NCI-H2171 (cell line): ENCODE measurements at regions not wholly inside any gene's neighbourhood (a gene's known extent, or its start where the extent isn't known, plus 50 kb on each side); places are given as distances from the start of the nearest gene placed in this dataset.

Experiments
- DNase-seq: peaks from one replicate; lab custom pipeline; 2025; lab: John Stamatoyannopoulos, UW

DNA sequence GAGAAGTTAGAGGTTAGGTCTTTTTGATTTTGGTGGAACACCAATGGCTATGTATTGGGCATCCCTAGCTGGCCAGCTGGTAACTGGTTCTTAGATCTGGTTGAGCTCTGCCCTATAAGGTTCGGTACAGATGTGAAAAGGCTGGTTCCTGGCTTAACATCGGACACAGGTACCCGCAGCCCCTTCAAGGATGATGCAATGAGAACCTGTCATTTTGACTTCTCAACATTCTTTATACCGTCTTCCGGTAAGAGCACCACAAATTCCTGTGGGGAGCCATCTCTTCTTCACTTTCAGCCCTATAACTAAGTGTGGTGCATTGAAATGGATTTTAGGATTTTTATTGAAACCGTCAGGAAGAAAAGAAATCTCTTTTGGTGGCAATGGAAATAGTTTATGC is 222.8 kb downstream of the ADAMTS9 start:
- no peak for DNase-seq

DNA sequence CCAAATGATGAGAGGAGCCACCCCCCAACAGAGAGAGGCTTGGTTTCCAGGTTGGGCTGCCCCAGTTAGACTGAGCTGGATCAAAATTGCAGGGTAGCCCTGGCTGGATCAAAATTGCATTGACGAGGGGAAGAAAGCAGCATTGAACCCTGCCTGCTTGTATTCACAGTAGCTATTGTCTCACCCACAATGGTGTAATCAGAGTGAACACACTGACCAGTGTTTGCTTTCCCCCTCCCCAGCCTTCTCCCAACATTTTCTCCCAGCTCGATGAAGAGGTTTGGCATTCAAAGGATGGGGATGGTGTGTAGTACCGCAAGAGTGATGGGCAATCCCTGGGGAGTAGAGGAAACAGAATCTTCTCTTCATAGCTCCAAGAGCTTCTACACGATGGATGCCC is 223.8 kb downstream of the ADAMTS9 start:
- no peak for DNase-seq

DNA sequence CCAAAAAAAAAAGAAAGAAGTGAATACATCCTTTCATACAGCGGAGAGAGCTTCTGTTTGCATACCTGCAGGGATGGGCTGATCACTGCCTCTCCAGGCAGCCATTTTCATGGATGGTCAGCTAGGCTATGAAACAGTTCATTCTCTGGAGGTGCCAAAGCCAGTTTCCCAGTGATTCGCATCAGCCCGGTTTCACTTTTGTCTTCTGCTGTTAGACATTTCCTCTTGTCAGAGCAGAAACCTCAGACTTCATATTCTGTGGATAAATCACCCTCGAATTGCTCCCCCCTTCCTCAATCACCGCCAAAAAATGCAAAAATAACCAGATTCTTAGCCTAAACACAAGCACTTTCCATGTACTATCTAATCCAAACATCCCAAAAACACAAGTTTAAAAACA is 225.6 kb downstream of the ADAMTS9 start:
- DNase-seq: no peak

DNA sequence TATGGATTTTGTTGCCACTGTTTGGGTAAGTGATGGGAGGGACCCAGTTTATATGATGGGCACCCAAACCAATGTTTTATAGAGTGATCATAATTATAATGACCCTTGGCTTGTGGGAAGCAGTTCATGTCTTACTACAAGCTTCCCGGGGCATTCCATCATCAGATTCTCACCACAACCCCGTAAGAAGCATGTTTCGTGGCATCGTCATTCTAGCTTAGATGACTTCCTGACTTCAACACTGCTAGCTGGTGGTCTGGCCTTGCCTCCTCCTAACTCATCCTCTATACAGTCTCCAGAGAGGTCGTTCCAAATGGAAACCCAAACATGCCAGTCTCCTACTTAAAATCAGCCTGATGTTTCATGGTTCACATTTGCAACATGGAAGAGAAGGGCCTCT is 226.9 kb downstream of the ADAMTS9 start:
- no peak for DNase-seq

DNA sequence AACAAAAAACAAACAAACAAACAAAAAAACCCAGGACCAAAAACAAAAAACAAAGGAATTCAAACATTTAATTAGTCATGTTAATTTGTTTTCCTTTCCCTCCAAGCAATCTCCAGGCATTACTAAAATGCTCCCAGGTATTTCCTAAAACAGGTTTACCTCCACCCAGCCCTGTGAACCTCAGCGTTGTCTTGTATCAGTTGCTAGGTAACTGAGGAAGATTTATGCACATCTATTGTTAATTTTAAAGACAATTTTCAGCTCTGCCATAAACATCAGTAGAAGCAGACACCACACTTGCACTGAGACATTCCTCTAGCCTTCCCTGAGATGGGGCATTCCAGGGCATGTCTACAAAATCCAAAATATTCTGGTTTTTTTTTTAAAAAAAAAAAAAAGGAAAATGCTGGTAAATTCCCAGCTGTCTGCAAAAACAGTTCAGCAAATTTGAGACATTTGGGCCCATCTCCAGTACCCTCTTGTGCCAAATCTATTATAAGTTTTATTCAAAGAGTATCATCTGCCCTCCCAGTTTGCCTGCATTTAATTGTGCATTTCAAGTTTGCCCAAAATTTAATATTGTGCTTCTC is 227.6 kb downstream of the ADAMTS9 start:
- no peak for DNase-seq

DNA sequence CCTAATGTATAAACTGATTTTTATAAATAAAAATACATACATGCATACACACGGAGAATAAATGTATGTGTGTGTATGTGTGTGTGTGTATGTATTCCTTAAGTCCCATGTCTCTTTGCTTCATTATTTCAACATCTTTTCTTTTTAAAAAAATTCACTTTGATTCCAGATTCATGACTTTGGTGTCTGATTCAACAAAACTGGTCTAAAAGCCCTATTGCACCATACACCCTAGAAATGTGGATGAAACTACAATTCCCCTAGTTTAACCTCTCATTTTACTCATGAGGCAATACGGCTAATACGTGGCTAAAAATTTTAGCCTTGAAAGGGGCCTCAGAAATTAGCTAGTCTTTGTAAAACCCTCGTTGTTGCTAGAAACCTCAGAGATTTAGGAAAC is 228.1 kb downstream of the ADAMTS9 start:
- DNase-seq: no peak

DNA sequence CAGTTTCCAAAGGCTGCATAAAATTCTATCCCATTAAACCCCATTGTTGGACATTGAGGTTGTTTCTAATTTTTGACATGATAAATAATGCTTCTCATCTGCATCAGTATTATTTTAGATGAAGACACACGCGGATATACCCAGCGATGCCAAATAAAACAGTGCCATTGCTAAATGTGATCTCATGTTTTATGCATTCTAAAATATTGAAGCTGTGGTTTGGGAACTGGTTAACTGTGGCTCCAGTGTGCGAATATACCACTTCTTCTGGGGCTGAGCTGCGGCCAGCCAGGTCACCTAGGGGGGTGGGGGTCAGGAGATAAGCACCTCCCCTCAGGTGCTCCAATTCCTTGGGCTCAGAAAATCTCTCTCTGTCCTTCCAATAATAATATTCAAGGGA is 230.0 kb downstream of the ADAMTS9 start:
- no peak for DNase-seq

DNA sequence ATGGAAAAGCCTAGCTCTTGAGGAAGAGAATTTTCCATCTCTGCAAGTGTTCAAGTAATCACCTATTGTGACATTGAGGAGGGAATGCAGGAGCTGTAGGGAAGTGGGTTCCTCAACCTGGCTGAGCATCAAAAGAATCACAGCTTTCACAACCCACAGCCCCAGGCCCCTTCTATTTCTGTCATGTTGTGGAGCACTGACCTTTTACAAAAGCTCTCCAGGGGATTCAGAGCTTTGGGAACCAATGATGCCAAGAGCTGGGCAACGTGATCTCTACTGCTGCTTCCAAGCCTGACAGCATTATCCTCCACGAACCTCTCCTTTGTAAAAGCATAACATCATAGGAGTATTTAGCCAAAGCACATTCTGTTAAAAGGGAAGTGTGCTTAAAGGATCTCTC is 231.1 kb downstream of the ADAMTS9 start:
- no peak for DNase-seq

DNA sequence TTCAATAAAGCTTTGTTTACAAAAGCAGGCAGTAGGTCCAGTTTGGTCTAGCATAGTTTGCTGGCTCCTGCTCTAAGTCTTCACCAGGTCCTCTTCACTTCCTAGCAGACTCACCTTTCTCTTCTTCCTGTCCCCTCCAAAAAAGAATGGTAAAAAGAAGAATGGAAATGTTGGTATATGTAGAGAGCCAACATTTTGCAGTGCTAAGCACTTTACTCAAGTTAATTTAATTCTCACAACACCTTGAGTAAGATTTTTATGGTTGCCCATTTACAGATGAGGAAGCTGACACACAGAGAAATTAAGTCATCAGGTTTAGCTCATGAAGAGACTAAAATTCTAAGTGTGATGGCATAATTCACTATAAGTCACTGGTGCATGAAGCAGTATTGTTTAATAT is 230.1 kb upstream of the PRICKLE2 start:
- no peak for DNase-seq

DNA sequence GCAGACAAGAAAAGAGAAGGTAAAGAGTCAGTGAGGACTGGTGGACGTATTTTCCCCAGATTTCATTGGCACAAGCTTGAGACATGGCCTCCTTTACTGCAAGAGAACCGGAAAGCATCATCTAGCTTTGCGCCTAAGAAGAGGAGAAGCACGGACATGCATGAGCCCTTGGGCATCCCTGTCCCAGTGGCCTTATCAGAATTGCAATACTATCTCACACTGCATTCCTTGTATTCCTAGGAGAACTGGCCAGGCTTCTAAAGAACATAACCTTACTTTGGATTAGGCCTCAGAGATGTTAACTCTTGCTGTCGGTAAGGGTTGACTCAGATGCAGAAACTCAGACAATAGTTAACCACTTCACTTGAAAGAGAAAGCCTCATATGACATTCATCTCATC is 229.5 kb upstream of the PRICKLE2 start:
- DNase-seq: no peak

DNA sequence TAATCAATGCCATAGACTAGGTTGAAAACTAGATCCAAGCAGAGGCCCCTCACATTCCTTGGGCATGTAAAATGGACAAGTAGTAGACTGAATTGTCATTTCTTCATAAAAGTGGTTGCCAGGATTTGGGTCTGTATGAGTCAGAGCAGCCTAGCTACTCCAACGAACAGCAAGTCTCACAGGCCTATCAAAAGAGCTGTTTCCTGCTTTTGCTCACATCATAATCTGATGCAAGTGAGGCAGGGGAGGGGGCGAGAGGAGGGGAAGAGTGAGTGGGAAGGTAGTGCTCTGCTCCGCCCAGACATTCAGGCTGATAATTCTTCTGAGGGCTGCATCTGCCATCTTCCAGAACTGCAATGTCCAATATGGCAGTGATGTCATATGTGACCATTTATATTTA is 228.9 kb upstream of the PRICKLE2 start:
- no peak for DNase-seq

DNA sequence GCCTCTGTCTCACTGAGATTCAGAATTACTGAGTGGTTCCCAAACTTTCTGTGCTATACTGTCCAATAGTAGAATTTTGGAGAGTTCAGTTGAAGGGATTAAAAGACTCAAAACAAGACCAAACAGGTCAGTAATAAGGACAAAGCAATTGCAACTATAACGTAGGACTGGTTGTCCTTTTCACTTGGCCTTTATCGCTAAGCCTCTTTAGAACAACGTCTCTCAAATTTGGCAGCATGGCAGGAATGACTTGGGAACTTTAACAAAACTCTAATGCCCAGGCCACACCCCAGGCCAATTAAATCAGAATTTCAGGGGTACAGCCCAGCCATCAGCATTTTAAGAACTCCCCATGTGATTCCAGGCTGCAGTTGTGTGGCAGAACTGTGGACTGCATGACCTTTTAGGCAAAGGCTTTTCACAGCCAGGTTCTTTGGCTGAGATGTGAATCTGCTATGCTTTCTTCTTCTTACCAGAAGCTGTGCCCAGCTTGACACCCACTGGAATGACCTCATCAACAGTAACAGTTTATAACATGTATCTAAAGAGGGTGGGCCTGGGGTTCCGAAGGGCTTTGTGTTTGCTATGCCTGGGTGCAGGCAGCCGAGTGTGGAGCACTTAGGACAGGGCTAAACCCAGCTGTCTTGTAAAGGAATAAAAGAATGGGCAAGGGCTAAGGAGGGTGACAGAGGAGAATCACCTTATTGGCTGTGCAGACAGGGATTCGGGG is 226.2 kb upstream of the PRICKLE2 start:
- no peak for DNase-seq

DNA sequence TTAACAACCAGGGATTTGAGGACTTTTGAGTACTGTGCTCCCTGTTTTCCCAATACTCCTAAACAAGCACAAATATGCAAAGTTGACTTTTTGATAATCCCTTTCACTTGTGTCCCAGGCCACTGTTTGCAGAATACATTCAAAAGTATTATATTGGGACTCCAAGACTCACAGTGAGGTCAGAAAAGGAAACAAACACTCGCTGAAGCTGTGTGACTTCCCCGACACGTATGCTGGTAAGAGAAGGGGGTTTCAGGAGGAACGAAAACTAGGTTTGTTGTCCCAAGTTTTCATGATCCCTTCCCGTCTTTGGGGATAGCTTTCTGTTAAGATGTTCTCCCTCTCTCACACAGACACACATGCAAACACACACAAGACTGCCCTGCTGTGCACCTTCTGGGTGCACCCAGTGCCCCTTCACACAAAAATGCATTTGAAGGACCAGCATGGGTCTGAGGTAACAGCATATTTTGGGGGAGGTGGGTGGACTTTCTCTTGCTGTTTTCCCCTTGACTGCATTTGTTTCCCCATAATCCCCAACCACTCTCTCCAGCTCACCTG is 225.2 kb upstream of the PRICKLE2 start:
- no peak for DNase-seq

DNA sequence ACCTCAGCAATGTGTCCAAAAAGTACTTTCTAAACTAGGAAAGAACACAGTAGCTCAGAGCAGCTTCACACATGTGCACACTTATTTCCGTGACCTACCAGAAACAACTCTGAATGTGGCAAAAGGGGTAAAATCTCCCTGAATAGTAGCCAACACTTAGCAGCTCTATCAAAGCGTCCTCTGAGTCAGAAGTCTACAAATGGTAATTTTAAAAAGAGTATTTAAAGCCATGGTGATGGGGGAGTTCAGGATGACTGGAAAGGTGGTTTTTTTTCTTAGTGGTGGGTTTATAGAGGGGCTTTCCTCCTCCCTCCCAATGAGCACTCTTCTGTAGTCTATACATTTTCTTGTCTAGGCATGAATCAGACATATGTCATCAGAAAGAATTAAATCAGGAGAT is 223.8 kb upstream of the PRICKLE2 start:
- no peak for DNase-seq

DNA sequence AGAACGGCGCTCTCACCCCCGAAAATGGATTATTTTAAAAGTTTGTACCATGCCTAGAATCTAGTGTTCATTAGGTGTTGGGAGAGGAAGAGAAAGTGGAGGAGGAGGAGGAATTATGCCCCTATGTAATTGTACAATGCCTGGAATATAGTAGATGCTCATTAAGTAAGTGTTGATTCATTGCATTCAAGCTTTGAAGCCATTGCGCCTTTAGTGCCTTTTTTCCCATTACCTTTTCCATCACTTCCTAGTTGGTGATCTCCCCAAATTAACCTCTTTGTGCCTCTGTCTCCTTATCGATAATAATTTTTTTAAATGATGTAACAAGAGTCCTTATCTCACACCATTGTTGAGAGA is 220.7 kb upstream of the PRICKLE2 start:
- no peak for DNase-seq

DNA sequence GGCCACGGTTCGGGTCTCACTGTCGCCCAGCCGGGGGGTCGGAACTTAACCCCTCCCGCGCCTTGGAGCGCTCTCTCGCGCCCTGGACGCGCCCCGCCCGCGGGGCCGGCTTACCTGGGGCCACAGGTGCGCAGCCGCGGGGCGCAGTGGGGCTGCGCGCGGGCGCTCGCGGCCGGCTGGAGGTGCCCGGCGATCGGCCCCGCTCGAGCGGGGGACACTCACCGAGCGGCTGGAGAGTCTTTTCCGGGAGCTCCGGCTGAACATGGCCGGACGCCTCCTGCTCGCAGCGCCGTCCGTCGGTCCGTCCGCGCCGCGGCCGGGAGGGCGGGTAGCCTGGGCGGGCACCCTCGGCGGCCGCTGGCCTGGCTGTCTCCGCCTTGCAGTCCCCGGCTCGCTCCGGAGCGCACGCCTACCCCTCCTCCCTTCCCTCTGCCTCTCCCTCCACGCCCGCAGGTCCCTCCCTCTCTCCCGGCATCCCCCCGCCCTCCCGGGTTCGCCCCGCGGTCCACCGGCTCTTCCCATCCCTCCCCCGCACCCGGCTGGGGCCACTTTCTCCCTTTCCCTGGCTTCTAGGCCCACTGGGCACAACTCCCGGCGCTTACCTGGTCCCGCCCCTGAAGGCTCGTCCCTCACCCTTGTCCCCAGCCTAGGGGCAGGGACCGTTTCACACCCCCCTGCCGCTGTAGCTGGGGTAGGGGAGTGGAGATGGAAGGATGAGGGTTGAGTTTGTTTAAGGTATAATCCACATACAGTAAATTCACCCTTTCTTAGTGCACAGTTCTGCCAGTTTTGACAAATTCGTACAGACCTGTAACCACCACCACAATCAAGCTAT is 220.1 kb upstream of the PRICKLE2 start:
- no peak for DNase-seq

DNA sequence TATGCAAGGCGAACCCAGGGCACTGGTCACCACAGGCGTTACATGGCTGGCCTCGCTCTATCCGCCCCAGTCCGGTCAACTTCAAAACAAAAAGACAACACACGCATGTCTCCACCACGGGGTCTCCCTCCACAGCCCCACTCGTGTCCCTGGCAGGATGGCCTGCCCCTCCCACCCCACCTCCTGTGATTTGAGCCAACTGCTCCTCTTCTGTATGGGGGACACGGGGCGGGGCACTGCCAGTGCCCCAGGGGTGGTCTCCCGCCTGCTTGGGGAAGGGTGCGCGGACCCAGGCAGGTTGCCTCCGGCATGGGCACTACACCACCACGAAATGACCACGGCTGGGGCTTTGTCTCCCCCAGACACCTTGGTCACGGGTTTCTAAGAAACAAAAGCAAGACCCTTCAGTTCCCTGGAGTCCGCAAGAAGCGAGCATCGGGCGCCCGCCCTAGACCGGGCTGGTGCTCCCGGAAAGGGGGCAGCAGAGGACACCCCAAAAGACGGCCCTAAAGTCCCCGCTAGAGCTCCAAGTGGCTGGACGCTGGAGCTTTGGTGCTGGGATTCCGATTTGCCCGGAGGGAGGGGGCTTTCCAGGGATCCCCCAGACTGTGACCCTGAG is 219.3 kb upstream of the PRICKLE2 start:
- no peak for DNase-seq

DNA sequence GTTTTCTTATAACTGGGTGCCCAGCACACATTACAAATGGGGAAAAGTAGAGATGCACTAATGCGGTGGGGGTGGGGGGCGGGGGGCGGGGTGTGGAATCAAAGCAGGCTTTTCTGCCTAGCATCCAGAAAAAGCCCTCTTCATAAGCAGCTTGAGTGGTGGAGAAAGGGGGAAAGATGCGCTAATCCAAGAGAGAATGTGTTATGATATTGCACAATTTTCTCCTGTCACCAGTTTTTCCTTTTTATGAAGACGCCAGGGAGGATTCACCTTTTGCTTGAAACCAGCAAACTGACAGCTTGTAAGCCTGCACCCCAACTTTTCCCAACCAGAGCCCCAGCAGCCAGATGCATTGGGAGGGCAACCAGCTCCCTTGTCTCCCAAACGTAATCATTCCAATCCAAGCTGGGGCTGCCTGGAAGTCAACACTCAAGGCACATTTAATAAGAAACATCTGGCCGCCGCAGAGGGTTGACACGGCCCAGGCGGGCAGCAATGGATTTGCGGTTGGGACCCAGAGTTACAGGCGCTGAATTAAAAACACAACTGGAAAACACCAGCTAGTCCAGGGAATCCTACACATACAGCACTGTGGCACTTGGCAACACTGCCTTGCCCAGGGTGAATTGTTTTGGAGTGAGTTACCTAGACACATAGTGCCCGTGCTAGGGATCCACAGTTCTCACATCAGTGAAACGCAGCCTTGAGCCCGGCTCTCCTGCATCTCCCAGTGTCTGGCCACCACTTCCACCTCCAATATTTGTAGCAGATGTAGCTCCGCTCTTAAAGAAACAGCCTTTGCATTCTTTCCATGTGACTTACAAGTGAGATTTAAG is 218.5 kb upstream of the PRICKLE2 start:
- DNase-seq: no peak

DNA sequence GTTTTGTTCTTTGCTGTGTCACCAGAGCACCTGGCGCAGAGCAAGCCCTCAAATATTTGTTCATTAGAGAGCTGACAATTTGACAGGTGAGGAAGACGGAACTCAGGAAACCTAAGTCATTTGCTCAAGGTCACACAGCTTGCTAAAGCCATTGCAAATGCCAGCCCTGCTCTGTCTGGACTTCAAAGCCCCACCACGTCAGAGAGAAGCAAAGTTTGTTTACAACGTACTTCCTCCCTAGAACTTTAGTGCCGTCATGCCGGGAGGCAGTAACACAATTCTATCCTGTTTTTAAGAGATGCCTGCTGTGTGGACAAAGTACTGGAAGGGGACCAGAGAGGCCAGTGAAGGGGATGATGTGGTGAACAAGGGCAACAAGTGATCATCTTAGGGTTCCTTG is 216.6 kb upstream of the PRICKLE2 start:
- DNase-seq: no peak

DNA sequence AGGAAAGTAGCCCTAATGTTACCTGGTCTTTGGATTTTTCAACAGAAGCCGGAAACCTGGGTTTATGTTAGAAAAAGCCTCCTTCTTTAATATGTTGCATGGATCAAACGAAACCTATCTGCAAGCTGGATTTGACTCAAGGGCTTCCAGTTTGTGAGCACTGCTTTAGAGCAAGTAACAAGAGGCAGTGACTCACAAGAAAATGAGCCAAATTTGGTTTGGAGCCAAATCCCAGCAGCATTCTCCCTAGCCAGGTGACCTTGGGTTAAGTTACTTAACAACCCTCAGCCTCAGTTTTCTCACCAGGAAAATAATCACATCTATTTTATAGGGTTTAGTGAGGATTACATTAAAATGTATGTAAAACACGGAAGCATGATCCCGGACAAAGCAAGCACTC is 215.2 kb upstream of the PRICKLE2 start:
- DNase-seq: no peak

DNA sequence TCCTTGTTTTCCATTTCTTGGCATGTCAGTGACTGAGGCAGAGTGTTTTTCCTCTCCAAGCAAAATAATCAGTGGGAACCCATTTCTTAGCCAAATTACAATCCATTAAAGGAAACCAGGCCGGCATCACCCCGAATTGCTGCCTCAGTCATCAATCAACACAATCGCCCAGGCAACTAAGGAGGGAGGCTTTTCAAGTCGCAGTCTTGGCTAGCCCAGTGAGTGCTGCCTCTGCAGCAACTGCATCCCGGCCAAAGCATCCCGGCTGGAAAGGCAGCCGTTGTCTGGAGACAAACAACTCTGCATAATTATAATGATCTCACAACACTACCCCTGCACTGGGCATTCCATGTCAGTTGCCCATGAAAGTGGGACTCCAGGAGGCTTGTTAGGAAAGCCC is 213.5 kb upstream of the PRICKLE2 start:
- no peak for DNase-seq

DNA sequence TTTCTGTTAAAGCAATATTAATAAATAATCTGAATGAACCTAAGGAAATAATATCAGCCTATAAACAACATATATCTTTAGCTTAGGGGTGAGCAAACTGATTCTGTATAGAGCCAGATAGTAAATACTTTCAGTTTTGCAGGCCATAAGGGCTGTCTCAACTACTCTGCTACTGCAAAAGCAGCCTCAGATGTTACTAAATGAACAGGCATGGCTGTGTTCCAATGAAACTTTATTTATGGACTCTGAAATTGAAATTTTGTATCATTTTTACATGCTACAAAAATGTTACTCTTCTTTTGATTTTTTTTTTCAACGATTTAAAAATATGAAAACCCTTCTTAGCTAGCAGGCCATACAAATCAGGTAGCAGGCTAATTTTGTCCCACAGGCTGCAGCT is 212.8 kb upstream of the PRICKLE2 start:
- DNase-seq: no peak
